Gastrocnemius medialis (tissue), 4 donors: ENCODE measurements at regions not wholly inside any gene's neighbourhood (a gene's known extent, or its start where the extent isn't known, plus 50 kb on each side); places are given as distances from the start of the nearest gene placed in this dataset.

Source experiments
- ATAC-seq, 2 donors: fragments of 150-250 bp; one replicate each; pipeline ENCODE4 v1.9.1; 2016
- DNase-seq, 2 donors: peaks; one replicate each; pipeline ENCODE4 v3.0.0-alpha.2; 2019
- H3K27ac ChIP-seq, 4 donors: fragments of 200-600 bp; sonication (generic); 1 replicate in 1 of 4; 2 replicates in 3 of 4; pipeline ENCODE4 v1.5.1; 2016 to 2018; ENCODE audit warnings: mild to moderate bottlenecking in 2 of 4, moderate library complexity in 1 of 4
- H3K27me3 ChIP-seq, 3 donors: fragments of 200-600 bp; sonication (generic) in 2 of 3; 1 replicate in 1 of 3; 2 replicates in 2 of 3; pipeline versions ENCODE4 v1.5.1 to v1.6.0; 2016 to 2019; ENCODE audit warnings: mild to moderate bottlenecking in 1 of 3, moderate library complexity in 1 of 3
- H3K36me3 ChIP-seq, 2 donors: fragments of 200-600 bp; sonication (generic) in 1 of 2; one replicate each; pipeline ENCODE4 v1.5.1; 2017 to 2018
- H3K4me1 ChIP-seq, 2 donors: fragments of 200-600 bp; sonication (generic) in 1 of 2; one replicate each; pipeline ENCODE4 v1.5.1; 2016 to 2017; ENCODE audit warnings: mild to moderate bottlenecking in 2 of 2
- H3K4me3 ChIP-seq, 4 donors: fragments of 200-600 bp; sonication (generic) in 3 of 4; 1 replicate in 1 of 4; 2 replicates in 3 of 4; pipeline ENCODE4 v1.5.1; 2016 to 2019; ENCODE audit warnings: mild to moderate bottlenecking in 2 of 4
- H3K9me3 ChIP-seq, 3 donors: fragments of 200-600 bp; sonication (generic) in 2 of 3; 1 replicate in 1 of 3; 2 replicates in 2 of 3; pipeline ENCODE4 v1.5.1; 2016 to 2019
- POLR2A ChIP-seq, 2 donors: fragments of 450-650 bp; IDR thresholded peaks; one replicate each; pipeline ENCODE4 v1.6.1; 2017; ENCODE audit warnings: antibody characterized with exemption in 2 of 2, mild to moderate bottlenecking in 2 of 2, moderate library complexity in 2 of 2
- in situ Hi-C, 4 donors: fragments of 200-750 bp; cut with MboI; loops; one replicate each; pipeline versions ENCODE4 v1.15.0 to v1.8.0; 2017; ENCODE audit warnings: low sequenced_read_pairs in 4 of 4
- intact Hi-C: fragments of 100-400 bp; cut with DNase I; formaldehyde crosslinking; loops from one replicate; pipeline ENCODE4 v1.15.1; 2023; ENCODE audit warnings: low total_unique reads
- TF ChIP-seq, protein P1 (sequence below), 5 experiments: fragments of 450-650 bp in 3 of 5; fragments of 200-600 bp in 2 of 5; sonication (generic) in 2 of 5; IDR thresholded peaks in 4 of 5; conservative IDR thresholded peaks in 1 of 5; 1 replicate in 4 of 5; 2 replicates in 1 of 5; pipeline ENCODE4 v1.5.1; 2016 to 2019; ENCODE audit warnings: antibody characterized with exemption in 5 of 5, mild to moderate bottlenecking in 3 of 5, moderate library complexity in 3 of 5

DNA sequence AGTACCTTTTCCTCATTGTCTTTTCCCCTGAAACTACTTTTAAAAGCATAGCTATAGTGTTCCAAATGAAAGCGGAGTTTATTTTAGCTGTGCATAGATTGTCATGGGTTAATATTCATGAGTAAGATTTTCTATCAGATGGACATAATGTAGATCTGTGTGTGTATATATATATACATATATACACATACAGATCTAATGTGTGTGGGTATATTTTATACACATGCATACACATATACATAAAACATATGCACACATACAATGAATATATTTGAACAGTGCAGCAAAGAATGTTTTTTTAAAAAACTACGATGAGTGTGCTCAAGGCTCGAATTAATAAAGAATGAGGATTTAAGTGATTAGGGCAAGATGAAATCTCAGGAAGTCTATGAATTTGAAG, 328.3 kb upstream of the IL12A start:
- TF ChIP-seq, protein P1, sequence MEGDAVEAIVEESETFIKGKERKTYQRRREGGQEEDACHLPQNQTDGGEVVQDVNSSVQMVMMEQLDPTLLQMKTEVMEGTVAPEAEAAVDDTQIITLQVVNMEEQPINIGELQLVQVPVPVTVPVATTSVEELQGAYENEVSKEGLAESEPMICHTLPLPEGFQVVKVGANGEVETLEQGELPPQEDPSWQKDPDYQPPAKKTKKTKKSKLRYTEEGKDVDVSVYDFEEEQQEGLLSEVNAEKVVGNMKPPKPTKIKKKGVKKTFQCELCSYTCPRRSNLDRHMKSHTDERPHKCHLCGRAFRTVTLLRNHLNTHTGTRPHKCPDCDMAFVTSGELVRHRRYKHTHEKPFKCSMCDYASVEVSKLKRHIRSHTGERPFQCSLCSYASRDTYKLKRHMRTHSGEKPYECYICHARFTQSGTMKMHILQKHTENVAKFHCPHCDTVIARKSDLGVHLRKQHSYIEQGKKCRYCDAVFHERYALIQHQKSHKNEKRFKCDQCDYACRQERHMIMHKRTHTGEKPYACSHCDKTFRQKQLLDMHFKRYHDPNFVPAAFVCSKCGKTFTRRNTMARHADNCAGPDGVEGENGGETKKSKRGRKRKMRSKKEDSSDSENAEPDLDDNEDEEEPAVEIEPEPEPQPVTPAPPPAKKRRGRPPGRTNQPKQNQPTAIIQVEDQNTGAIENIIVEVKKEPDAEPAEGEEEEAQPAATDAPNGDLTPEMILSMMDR (IDR thresholded peaks at IDR 0.05 in 4 of 5, conservative IDR thresholded peaks at IDR 0.05 in 1 of 5) = no peak
- TF ChIP-seq POLR2A (IDR thresholded peaks at IDR 0.05) = no peak
- DNase-seq (no peak), ATAC-seq (no peak)
- Histone ChIP-seq H3K4me1 (no peaks in the 10 kb centered on the region), H3K4me3 (no peak overlapping the region), H3K9me3 (no peaks in the 10 kb centered on the region), H3K36me3 (no peaks in the 10 kb centered on the region), H3K27ac (no peak overlapping the region), H3K27me3 (no peaks in the 10 kb centered on the region)
- intact Hi-C loops = no loop called here
- in situ Hi-C loops = no loop called here

DNA sequence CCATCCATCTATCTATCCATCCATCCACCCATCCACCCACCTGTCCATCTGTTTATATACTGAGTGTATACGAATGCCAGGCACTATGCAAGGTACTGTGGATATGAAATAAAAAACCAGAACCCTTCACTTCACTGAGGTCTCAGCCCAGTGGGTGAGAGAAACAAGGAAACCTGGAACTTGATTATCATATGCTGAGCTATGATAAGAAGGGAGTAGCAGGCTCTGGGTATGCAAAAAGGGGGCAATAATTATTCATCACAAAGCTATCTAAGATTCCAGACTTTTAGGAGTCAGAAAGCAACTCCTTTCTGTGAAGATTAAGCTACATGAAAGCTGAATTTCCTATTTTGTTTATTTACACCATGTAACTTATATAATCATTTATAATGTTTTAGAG, 327.7 kb upstream of the IL12A start:
- DNase-seq (no peak), ATAC-seq (no peak)
- H3K4me3 ChIP-seq = no peak overlapping the region
- intact Hi-C loops (no loop called here), in situ Hi-C loops (no loop called here)
- H3K4me1 ChIP-seq = no peaks in the 10 kb centered on the region
- no peaks in the 10 kb centered on the region for H3K36me3 ChIP-seq
- TF ChIP-seq POLR2A (IDR thresholded peaks at IDR 0.05) = no peak
- TF ChIP-seq, protein P1 (IDR thresholded peaks at IDR 0.05 in 4 of 5, conservative IDR thresholded peaks at IDR 0.05 in 1 of 5) = no peak
- H3K27ac ChIP-seq = no peak overlapping the region
- H3K27me3 ChIP-seq = no peaks in the 10 kb centered on the region
- H3K9me3 ChIP-seq = no peaks in the 10 kb centered on the region

DNA sequence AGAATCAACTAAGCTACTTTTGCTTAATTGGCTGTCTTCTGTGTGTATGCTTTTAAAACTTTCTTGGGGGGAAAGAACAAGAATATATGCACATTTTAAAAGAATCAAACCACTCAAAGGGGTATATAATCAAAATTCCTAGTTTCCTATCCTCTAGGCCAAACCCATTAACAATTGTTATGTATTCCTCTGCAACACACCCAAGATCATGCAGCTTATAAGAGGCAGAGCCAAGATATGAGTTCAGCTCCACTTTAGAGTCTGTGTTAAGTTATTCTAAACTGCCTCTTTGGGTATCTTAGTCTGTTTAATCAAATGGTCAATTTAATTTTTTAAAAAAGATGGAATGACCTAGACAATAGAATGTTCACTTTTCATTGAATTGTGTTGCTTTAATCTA, 326.1 kb upstream of the IL12A start:
- Histone ChIP-seq H3K4me1 (no peaks in the 10 kb centered on the region), H3K4me3 (no peak overlapping the region), H3K9me3 (no peaks in the 10 kb centered on the region), H3K27me3 (no peaks in the 10 kb centered on the region), H3K36me3 (no peaks in the 10 kb centered on the region), H3K27ac (no peak overlapping the region)
- intact Hi-C loops = no loop called here
- ATAC-seq (no peak), DNase-seq (no peak)
- TF ChIP-seq, protein P1 (IDR thresholded peaks at IDR 0.05 in 4 of 5, conservative IDR thresholded peaks at IDR 0.05 in 1 of 5) = no peak
- no peak for TF ChIP-seq POLR2A (IDR thresholded peaks at IDR 0.05)
- in situ Hi-C loops = no loop called here

DNA sequence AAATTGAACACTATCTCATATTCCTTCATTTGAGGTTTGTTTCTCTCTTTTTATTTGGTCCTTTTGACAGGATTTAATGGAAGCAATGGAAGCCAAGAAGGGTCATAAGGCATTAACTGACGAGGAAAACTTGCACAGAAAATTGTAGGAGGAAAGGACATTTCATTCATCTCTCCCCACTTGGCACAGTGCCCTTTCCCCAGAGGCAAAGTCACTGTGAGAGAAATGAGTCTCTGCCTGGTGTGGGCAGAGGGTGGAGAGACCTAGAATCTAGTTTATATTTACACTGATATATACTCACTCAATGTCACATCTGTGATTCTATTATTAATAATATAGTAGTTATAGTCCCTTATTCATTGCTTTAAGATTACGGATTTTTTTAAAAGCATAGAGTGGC, 324.6 kb upstream of the IL12A start:
- ATAC-seq (no peak), DNase-seq (no peak)
- in situ Hi-C loops (no loop called here), intact Hi-C loops (no loop called here)
- Histone ChIP-seq H3K27ac (no peak overlapping the region), H3K4me3 (no peak overlapping the region), H3K27me3 (no peaks in the 10 kb centered on the region), H3K9me3 (no peaks in the 10 kb centered on the region), H3K4me1 (peaks cover 0 to 5% of the 10 kb centered on the region in 2 donors), H3K36me3 (no peaks in the 10 kb centered on the region)
- no peak for TF ChIP-seq POLR2A (IDR thresholded peaks at IDR 0.05)
- TF ChIP-seq, protein P1 (IDR thresholded peaks at IDR 0.05 in 4 of 5, conservative IDR thresholded peaks at IDR 0.05 in 1 of 5) = no peak

DNA sequence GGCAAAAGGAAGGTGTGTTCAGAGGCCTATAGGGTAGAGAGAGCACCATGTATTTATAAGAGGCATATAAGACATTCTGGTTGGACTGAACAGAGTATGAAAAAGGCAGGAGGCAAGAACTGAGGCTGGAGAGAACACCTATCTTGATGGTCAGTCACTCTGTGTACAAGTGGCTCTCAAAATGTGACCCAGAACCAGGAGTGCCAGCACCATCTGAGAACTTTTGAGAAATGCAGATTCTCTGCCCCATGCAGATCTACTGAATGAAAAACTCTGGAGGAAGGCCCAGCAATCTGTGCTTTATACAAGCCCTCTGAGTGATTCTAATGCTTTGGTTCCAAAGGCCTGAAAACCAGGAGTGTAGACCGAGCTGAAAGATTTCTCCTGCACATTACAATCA, 324.0 kb upstream of the IL12A start:
- intact Hi-C loops = no loop called here
- Histone ChIP-seq H3K27me3 (no peaks in the 10 kb centered on the region), H3K4me1 (peaks cover 0 to 5% of the 10 kb centered on the region in 2 donors), H3K4me3 (no peak overlapping the region), H3K36me3 (no peaks in the 10 kb centered on the region), H3K27ac (no peak overlapping the region), H3K9me3 (no peaks in the 10 kb centered on the region)
- TF ChIP-seq, protein P1 (IDR thresholded peaks at IDR 0.05 in 4 of 5, conservative IDR thresholded peaks at IDR 0.05 in 1 of 5) = no peak
- no peak for TF ChIP-seq POLR2A (IDR thresholded peaks at IDR 0.05)
- no peak for DNase-seq
- ATAC-seq = no peak
- in situ Hi-C loops = no loop called here
